CD4-positive, alpha-beta T cell treated with Interleukin-21 for 1 hour (primary cell): ENCODE measurements at regions not wholly inside any gene's neighbourhood (a gene's known extent, or its start where the extent isn't known, plus 50 kb on each side); places are given as distances from the start of the nearest gene placed in this dataset.
A peak's percentile ranks its signal among the peaks of the same experiment; 100 is the strongest.
"Not testable (repeated sequence)": the region's sequence is repeated elsewhere in the genome, so short reads cannot be mapped to it uniquely, and the experiment has no call there.

Experiments
- DNase-seq: peaks from one replicate; pipeline ENCODE4 v3.0.0-alpha.2; 2020

- DNase-seq: no peak
Observed at GRCh38 chr13:19062019-19062646, 119.5 kb downstream of the TUBA3C start.

DNA sequence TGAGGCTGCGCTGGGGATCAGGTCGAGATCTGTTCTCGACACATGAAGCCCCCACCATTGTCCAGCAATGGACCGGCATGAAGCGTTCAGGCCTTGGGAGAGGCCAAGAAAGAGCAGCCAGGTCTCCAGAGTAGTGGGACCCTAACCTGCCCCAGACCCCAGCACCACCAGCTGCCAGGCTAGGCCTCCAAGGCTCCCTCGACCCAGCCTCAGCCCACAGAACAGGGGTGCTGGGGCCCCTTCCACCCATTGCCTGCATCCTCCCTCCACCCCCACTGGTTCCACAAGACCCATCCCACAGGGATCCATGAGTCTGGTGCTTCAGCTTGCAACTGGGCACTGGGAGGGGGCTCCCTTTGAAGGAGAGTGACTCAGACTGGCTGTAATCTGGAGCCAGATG is 120.3 kb downstream of the TUBA3C start:
- DNase-seq: no peak

DNA sequence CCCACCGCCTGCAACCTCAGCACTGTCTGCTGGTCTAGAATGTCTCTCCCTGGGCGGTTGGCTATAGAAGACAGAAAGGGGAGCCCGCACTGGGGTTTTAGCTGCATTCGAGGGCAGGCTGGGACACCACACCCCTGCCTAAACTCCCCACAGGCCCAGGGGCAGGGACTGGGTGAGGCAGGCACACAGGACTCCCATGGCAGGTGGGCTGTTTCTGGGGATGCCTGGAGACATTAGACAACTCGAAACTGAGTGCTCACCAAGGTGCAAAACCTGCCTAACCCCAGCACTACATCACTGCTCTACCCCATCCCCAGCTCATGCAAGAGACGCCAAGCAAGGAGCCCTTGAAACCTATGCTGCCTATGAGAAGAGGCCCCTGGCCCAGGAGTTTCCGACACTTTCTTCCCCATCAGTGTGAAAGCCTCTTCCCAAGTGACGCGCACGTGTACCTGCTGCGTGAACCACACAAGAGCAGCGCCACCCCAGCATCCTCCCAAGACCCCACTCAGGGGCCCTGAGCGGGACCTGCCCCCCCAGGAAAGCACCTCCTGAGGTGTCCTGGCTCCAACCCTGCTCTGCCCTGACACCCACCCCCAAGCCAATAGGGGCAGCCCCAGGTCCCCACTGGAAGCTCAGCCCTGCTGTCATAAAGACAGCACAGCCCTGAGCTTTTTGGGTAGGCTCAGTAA is 121.2 kb downstream of the TUBA3C start:
- no peak for DNase-seq

- no peak for DNase-seq
Observed at GRCh38 chr13:19059016-19059780, 122.4 kb downstream of the TUBA3C start.

DNA sequence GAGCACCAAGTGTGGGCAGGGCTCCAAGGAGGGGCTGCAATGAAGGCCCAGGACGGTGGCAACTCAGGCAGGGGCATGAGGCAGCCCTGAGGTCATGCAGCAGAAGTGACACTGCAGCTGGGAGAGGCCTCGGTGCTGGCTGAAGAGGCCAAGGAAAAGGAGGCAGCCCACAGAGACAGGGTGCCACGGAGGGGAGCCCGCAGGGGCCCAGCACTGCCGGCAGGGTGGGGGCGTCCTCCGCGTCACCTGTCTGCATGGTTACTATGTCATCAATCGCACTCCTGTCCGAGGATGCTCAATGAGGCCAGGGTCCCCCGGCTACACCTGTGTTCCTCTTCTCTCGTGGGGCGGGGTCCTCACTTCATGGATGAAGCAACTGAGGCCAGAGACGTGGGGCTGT is 123.1 kb downstream of the TUBA3C start:
- no peak for DNase-seq

DNA sequence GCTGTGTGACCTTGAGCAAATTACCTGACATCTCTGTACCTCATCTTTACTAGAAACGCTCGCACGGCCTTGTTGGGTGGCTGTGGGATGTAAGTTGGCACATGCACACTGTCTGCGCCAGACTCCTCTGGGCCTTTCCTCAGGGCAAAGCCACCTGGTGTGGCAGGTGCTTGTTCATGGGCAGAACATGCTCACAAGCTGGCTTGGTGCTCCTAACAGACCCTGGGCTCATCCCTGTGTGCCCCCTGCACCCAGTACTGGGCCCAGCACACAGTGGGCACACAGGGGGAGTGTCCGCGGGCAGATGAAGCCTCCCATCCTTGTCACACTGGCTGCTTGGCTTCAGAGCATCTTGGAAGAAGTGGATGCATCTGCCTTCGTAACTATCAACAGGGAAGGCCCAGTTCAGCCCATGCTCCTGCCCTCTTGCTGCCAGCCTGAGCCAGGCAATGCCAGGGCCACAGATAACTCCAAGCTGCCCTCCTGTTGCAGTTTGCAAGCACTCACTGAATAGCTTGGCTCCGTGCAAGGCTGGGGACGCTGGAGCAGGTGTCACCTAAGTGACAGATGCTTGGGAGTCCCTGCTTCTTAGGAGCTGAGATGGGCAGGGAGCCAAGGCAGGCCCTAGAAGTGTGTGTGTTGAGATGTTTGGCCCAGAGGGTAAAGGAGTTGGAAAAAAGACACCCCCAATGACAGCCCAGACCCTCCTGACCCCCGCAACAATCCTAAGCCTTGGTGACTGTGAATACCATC is 123.9 kb downstream of the TUBA3C start:
- DNase-seq: no peak

DNA sequence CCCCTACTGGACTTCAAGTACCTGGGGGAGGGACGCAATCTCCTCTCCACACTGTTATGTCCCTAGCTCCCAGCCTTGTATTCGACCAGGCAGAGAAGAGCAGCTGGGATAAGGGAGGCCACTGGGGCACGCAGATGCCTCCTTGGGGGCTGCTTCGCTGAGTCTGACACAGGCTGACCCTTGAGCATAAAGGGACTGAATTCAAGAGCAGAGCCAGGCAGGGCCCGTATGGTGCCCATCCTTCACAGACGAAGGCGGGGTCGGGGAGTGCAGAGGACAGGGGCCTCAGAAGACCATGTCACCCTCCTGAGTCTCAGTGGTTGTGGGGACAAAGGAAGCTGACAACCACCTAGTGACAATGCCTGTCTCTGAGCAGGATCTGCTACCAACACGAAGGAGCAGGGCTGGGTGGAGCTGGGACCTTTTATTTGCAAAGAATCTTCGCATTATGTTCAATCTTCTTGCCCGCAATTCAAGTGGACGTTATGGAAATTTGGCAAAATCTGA is 124.6 kb downstream of the TUBA3C start:
- DNase-seq: no peak

DNA sequence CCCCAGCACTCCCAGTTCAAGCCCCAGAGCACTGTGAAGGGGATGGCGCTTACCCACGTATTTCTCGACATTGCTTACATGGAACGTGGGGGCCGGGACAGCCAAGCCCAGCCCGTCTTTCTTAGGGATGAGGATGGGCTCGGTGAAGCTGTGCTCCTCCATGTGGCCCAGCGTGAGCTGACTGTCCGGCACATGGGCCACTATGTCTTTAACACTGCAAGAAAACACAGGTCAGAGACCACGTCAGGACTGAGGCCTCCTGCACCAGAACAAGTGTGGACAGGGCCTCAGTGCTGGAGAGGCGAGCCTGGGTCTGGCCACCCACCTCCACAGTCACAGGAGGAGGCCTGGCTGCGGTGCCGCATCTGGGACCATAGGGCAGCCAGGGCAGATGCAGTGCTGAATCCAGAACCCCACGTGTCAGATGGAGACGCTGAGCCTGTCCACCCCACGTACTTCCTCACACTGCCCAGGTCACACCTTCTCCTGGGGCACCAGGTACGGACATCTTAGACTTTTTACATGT is 125.2 kb downstream of the TUBA3C start:
- no peak for DNase-seq

DNA sequence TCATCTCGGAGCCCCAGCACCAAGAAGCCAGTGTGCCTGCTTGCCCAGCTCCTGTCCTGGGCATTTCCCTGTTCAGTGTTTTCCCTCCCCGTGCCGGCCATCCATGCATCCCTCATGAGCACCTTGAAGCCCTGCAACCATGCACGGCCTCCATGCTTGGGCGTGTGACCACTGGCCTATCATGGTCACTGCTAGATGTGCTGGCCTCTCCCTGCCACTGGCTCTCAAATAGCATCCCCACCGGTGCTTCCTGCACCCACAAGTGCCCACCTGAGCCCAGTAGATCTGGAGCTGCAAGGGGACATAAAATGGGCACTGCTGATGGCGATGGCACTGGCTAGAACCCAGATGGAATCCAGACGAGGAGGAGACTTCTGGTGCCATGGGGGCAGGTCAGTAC is 126.0 kb downstream of the TUBA3C start:
- DNase-seq: no peak

DNA sequence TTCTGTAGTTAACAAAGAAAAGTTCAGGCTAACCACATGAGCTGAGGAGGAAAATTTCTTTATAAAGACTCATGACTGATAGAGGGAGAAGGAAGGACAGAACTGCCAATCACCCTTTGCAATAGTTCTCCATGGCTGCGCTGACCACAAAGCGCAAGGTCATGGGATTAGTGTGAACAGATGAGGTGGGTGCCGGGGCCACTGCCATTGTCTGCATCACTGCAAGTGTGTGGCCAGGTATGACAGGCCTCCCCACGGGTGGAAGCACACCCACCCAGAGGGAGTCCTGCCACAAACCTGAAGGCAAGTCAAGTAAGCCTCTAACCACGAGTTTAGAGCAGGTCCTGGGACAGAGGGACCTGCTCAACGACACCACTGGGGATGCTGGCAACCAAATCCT is 128.1 kb downstream of the TUBA3C start:
- no peak for DNase-seq

DNA sequence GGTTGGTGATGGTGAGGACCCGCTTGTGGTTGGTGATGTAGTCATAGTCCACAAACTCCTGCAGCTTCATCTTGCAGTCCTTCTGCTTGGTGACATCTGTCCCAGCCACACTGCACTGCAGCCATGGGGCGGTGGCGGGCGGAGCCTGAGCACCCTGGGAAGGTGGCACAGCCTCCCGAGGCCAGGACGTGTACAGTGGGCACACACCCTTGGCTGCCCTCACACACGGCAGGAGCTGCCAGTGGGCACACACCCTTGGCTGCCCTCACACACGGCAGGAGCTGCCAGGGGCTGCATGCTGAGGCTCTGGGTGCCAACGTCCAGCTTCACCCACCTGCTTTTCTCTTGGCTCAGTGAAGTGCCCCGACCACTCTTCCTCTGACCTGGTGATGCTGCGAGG is 128.7 kb downstream of the TUBA3C start:
- DNase-seq: no peak

DNA sequence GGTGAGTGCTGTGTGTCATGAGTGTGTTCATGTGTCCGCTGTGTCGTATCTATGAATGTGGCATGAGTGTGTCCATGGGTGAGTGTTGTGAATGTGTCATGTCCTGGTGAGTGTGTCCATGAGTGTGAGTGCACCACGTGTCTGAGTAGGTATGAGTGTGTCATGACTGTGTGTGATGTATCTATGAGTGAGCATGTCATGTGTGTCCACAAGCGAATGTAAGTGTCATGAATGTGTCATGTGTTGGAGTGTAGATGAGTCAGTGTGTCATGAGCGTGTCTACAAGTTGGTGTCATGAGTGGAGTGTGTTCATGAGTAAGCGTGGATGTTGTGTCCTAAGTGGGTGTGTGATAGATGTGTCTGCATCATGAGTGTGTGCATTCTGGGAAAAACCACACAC is 129.4 kb downstream of the TUBA3C start:
- no peak for DNase-seq

DNA sequence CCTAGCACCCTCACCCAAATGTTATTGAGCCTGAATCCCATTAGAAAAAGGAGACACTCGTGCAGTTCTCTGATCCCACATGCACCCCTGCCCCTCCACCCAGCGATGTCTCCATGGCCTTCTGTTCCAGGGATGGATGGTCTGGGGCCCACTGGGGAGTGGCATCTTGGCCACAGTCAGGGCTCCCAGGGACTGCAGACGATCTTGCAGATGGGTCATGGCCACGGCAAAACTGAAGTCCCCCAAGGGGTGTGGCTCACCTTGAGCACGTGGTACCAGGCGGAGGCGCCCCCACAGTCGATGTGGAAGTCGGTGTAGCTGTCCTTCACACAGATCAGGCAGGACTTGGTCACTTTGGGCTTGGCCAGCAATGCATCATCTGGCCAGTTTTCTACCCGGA is 130.7 kb downstream of the TUBA3C start:
- DNase-seq: no peak

DNA sequence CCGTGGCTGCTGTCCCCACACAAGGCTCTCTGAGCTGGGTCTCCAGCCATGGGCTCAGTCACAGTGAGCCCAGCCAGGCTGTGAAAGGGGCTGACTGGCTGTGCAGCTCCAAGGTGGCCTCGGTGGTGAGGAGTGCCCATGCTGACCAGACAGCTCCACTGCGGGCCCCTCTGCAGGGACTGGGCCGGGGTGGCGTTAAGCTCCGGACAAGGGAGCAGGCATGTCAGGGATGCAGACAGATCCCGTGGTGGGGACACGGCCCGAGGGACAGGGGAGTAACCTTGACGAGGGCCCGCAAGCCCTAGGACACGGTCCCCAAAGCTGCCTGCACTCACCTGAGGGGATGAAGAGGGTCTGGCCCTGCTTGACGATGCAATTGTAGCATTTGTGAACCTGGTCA is 132.0 kb downstream of the TUBA3C start:
- not testable (repeated sequence) for DNase-seq

DNA sequence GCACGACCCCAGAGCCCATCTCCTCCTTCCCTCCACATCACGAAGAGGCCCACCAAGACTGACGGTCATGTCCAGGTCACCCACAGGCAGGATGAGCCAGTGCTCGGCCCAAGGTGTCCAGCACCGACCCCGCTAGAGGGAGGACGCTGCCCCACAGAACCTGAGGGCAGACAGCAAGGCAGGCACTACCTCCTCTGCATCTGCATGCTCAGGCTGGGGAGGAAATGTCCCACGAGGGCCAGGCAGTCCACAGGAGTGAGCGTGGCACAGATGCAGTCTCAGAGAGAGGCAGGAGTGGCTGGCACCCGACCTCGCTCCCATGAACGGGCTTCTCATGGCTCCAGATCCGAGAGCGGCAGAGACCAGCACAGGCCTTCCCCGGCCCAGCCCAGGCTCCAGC is 133.2 kb downstream of the TUBA3C start:
- no peak for DNase-seq

DNA sequence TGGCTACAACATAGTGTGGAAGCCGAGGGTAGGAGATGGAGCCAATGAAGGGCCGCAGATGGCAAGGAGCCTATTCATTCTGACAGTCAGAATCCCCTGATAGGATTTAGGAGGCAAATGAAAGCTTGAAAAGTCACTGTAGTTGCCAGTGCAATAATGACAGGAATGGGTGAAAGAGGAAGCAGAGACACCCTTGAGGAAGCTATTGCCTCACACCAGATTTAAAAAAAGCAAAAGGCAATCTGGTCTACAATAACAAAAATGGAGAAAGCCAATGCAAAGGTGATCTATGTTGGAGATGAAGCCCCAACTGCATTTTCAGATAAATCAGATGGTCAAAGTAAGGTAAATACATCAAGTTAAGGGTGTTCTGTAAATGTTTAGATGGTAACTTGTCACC is 158.5 kb downstream of the TUBA3C start:
- DNase-seq: no peak

GRCh38 chr13:19020988-19021387 is 160.6 kb downstream of the TUBA3C start:
- no peak for DNase-seq

- DNase-seq: peak; percentile 37
Observed at GRCh38 chr13:18998389-18998788, 183.2 kb downstream of the TUBA3C start.

DNA sequence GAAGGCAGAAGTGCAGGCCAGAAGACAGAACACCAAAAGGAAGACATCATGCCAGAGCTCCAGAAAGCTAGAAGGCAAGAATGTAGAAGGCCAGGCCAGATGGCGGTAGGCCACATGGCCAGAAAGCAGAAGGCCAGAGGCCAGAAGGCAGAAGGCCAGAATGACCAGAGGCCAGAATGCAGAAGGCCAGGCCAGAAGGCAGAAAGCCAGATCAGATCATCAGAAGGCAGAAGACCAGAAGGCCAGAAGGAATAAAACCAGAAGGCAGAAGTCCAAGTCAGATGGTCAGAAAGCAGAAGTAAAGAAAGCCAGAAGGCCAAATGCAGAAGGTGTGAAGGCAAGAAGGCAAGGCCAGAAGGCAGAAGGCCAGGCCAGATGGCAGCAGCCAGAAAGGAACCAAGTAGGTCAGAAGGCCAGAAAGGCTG is 185.0 kb downstream of the TUBA3C start:
- DNase-seq: no peak

DNA sequence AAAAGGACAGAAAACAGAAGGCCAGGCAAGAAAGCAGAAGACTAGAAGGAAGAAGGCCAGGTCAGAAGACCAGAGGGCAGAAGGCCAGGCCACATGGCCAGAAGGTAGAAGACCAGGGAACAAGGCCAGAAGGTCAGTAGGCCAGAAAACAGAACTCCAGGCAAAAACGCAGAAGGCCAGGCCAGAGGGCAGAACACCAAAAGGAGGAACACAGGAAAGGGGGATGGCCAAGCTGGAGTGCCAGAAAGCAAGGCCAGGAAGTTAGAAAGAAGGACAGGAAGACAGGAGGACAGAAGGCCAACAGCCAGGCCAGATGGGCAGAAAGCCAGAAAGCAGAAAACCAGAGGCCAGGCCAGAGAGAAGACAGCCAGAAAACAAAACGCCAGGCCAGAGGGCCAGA is 185.4 kb downstream of the TUBA3C start:
- DNase-seq: no peak

DNA sequence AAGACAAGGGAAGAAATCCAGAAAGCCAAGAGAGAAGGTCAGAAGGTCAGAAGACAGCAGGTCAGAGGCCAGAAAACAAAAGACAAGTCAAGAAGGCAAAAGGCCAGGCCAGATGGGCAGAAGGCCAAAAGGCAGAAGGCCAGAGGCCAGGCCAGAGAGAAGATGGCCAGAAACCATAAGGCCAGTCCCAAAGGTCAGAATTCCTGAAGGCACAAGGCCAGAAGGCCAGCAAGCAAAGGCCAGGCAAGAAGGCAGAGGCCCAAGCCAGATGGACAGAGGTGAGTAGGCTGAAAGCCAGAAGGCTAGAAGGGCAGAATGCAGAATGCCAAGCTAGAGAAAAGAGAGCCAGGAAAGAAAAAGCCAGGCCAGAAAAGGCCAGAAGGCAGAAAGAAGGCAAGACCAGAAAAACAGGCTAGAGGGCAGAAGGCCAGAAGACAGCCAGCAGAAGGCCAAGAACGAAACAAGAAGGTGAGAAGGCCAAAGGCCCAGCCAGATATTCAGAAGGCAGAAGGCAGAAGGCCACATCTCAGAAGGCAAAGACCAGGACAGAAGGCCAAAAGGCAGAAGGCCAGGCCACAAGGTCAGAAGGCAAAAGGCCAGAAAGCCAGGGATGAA is 186.3 kb downstream of the TUBA3C start:
- no peak for DNase-seq

- DNase-seq: no peak
Observed at GRCh38 chr13:18993884-18994660, 187.6 kb downstream of the TUBA3C start.
